SK-N-SH (cell line): ENCODE measurements at regions not wholly inside any gene's neighbourhood (a gene's known extent, or its start where the extent isn't known, plus 50 kb on each side); places are given as distances from the start of the nearest gene placed in this dataset.

ENCODE experiments used
- CTCF ChIA-PET: fragments of 300-600, 350-600 bp; formaldehyde crosslinking; extraction: SDS; loops from one replicate; lab custom pipeline; 2021; lab: Yijun Ruan, JAX
- POLR2A ChIA-PET: fragments of 350-600 bp; sonication (Branson Sonifier 250); formaldehyde crosslinking; extraction: SDS; loops from one replicate; lab custom pipeline; 2020; ENCODE audit warnings: antibody characterized with exemption, inconsistent platforms; lab: Yijun Ruan, JAX
- DNase-seq: peaks from one replicate; pipeline ENCODE4 v3.0.0; 2012
- H2AFZ ChIP-seq: fragments of 200-600 bp; sonication (generic); 2 replicates; pipeline ENCODE4 v1.8.1; 2016; ENCODE audit warnings: antibody characterized with exemption, mild to moderate bottlenecking, low read depth
- H3F3A ChIP-seq: fragments of 200-600 bp; sonication (generic); replicated peaks from 2 replicates; pipeline ENCODE3; 2016; ENCODE audit warnings: antibody characterized with exemption, mild to moderate bottlenecking; ENCODE audit not compliant: insufficient read depth
- H3K27ac ChIP-seq, 2 experiments: fragments of 200-500 bp in 1 of 2; fragments of 200-600 bp in 1 of 2; sonication (Bioruptor generic) in 1 of 2; sonication (generic), shearing (Covaris generic) in 1 of 2; 2 replicates each; pipeline versions ENCODE4 v1.5.1 to v1.6.1; 2014 to 2016; ENCODE audit warnings: low read depth in 2 of 2, inconsistent platforms in 1 of 2, low read length in 1 of 2, mild to moderate bottlenecking in 1 of 2, mixed read lengths in 1 of 2
- H3K27me3 ChIP-seq: fragments of 200-600 bp; sonication (generic), shearing (Covaris generic); 2 replicates; pipeline ENCODE4 v1.6.1; 2016; ENCODE audit warnings: mixed run types; ENCODE audit not compliant: insufficient read depth
- H3K36me3 ChIP-seq, 2 experiments: fragments of 200-500 bp in 1 of 2; fragments of 200-600 bp in 1 of 2; sonication (Bioruptor generic) in 1 of 2; sonication (generic) in 1 of 2; replicated peaks in 1 of 2; 2 replicates each; pipeline versions ENCODE3 to v1.5.1; 2014 to 2016; ENCODE audit warnings: low read length in 1 of 2, mild to moderate bottlenecking in 1 of 2; ENCODE audit not compliant: insufficient read depth in 2 of 2, control insufficient read depth in 1 of 2
- H3K4me1 ChIP-seq, 2 experiments: fragments of 200-500 bp in 1 of 2; fragments of 200-600 bp in 1 of 2; sonication (Bioruptor generic) in 1 of 2; sonication (generic), shearing (Covaris generic) in 1 of 2; 2 replicates each; pipeline versions ENCODE4 v1.5.1 to v1.6.1; 2014 to 2016; ENCODE audit warnings: low read depth in 1 of 2, low read length in 1 of 2, mixed run types in 1 of 2; ENCODE audit not compliant: insufficient read depth in 2 of 2, control insufficient read depth in 1 of 2
- H3K4me2 ChIP-seq: fragments of 200-600 bp; sonication (generic), shearing (Covaris generic); 2 replicates; pipeline ENCODE4 v1.6.1; 2017; ENCODE audit warnings: mixed run types
- H3K4me3 ChIP-seq, 2 experiments: fragments of 200-500 bp in 1 of 2; fragments of 200-600 bp in 1 of 2; sonication (Bioruptor generic) in 1 of 2; sonication (generic), shearing (Covaris generic) in 1 of 2; 2 replicates each; pipeline versions ENCODE4 v1.5.1 to v1.8.1; 2014 to 2016; ENCODE audit warnings: low read depth in 2 of 2, inconsistent platforms in 1 of 2, low read length in 1 of 2, mild to moderate bottlenecking in 1 of 2, mixed read lengths in 1 of 2, moderate library complexity in 1 of 2
- H3K79me2 ChIP-seq: fragments of 200-600 bp; sonication (generic); 2 replicates; pipeline ENCODE4 v1.8.1; 2017; ENCODE audit warnings: mild to moderate bottlenecking; ENCODE audit not compliant: insufficient read depth
- H3K9ac ChIP-seq: fragments of 200-600 bp; sonication (generic); 2 replicates; pipeline ENCODE4 v1.6.1; 2017; ENCODE audit warnings: mixed run types
- H3K9me2 ChIP-seq: fragments of 200-600 bp; sonication (generic); 2 replicates; pipeline ENCODE4 v1.6.1; 2017; ENCODE audit warnings: mixed run types
- H3K9me3 ChIP-seq: fragments of 200-600 bp; sonication (generic); 2 replicates; pipeline ENCODE4 v1.6.1; 2017; ENCODE audit warnings: mixed run types, mild to moderate bottlenecking, moderate library complexity
- H4K20me1 ChIP-seq: fragments of 200-600 bp; sonication (generic); 2 replicates; pipeline ENCODE4 v1.6.1; 2017; ENCODE audit warnings: mild to moderate bottlenecking, mixed run types; ENCODE audit not compliant: insufficient read depth
- ELF1 ChIP-seq: IDR thresholded peaks from 2 replicates; pipeline ENCODE4 v1.4.0; 2012
- EP300 ChIP-seq, 2 experiments: IDR thresholded peaks; 2 replicates each; pipeline versions ENCODE4 v1.4.0 to v1.6.1; 2012; ENCODE audit warnings: borderline replicate concordance in 1 of 2, low read depth in 1 of 2, low read length in 1 of 2
- EZH2phosphoT487 ChIP-seq: fragments of 200-600 bp; sonication (generic); IDR thresholded peaks from 2 replicates; pipeline ENCODE4 v1.6.1; 2017; ENCODE audit warnings: low read depth, mixed run types, mild to moderate bottlenecking, antibody characterized with exemption, moderate library complexity, borderline replicate concordance
- FOSL2 ChIP-seq: IDR thresholded peaks from 2 replicates; pipeline ENCODE4 v1.4.0; 2012; ENCODE audit warnings: low read depth, mild to moderate bottlenecking, moderate library complexity, borderline replicate concordance
- FOXJ3 ChIP-seq: sonication (generic); formaldehyde crosslinking; IDR thresholded peaks from 2 replicates; pipeline ENCODE4 v1.5.1; 2020; ENCODE audit warnings: mild to moderate bottlenecking, missing genetic modification reagents
- FOXM1 ChIP-seq: IDR thresholded peaks from 2 replicates; pipeline ENCODE4 v1.4.0; 2012; ENCODE audit warnings: low read depth, mild to moderate bottlenecking
- GABPA ChIP-seq: IDR thresholded peaks from 2 replicates; pipeline ENCODE4 v1.4.0; 2012; ENCODE audit warnings: low read depth, mild to moderate bottlenecking
- GATA2 ChIP-seq: sonication (generic); formaldehyde crosslinking; IDR thresholded peaks from 2 replicates; pipeline ENCODE4 v1.5.0; 2020; ENCODE audit warnings: mild to moderate bottlenecking, missing genetic modification reagents
- JUND ChIP-seq: IDR thresholded peaks from 2 replicates; pipeline ENCODE4 v1.4.0; 2012
- MXI1 ChIP-seq: IDR thresholded peaks from 2 replicates; pipeline ENCODE4 v1.6.1; 2012; ENCODE audit warnings: mild to moderate bottlenecking, low read depth, low read length, improper control_type of control experiment
- NRF1 ChIP-seq: IDR thresholded peaks from 2 replicates; pipeline ENCODE4 v1.6.1; 2012; ENCODE audit warnings: low read depth, mild to moderate bottlenecking, low read length
- PBX3 ChIP-seq: IDR thresholded peaks from 2 replicates; pipeline ENCODE4; 2012
- POLR2AphosphoS5 ChIP-seq: IDR thresholded peaks from 2 replicates; pipeline ENCODE4 v1.6.1; 2012; ENCODE audit warnings: low read depth, low read length
- RCOR1 ChIP-seq: fragments of 150-350 bp; IDR thresholded peaks from 2 replicates; pipeline ENCODE4 v1.6.1; 2017; ENCODE audit warnings: antibody characterized with exemption, low read length
- RXRA ChIP-seq: IDR thresholded peaks from 2 replicates; pipeline ENCODE4 v1.4.0; 2012; ENCODE audit warnings: low read depth, mild to moderate bottlenecking, borderline replicate concordance
- SIN3A ChIP-seq: IDR thresholded peaks from 2 replicates; pipeline ENCODE4 v1.6.1; 2012; ENCODE audit warnings: low read depth, mild to moderate bottlenecking, low read length, moderate library complexity, borderline replicate concordance
- SMC3 ChIP-seq: IDR thresholded peaks from 2 replicates; pipeline ENCODE4 v1.6.1; 2012; ENCODE audit warnings: low read depth, low read length, improper control_type of control experiment
- TAF1 ChIP-seq: IDR thresholded peaks from 2 replicates; pipeline ENCODE4 v1.6.1; 2012; ENCODE audit warnings: low read depth, mild to moderate bottlenecking, low read length, moderate library complexity, borderline replicate concordance
- WGBS: methylation state at CpG from one replicate; pipeline ENCODE4 v1.1.6; 2017; ENCODE audit warnings: low lambda C conversion rate; 5-methylcytosine and 5-hydroxymethylcytosine counted together
- TF ChIP-seq, protein P1 (sequence below): IDR thresholded peaks from 2 replicates; pipeline ENCODE4 v1.4.0; 2012; ENCODE audit warnings: low read depth, borderline replicate concordance
- TF ChIP-seq, protein P2 (sequence below): IDR thresholded peaks from 2 replicates; pipeline ENCODE4 v1.6.1; 2012; ENCODE audit warnings: mild to moderate bottlenecking, low read depth, low read length, moderate library complexity

DNA sequence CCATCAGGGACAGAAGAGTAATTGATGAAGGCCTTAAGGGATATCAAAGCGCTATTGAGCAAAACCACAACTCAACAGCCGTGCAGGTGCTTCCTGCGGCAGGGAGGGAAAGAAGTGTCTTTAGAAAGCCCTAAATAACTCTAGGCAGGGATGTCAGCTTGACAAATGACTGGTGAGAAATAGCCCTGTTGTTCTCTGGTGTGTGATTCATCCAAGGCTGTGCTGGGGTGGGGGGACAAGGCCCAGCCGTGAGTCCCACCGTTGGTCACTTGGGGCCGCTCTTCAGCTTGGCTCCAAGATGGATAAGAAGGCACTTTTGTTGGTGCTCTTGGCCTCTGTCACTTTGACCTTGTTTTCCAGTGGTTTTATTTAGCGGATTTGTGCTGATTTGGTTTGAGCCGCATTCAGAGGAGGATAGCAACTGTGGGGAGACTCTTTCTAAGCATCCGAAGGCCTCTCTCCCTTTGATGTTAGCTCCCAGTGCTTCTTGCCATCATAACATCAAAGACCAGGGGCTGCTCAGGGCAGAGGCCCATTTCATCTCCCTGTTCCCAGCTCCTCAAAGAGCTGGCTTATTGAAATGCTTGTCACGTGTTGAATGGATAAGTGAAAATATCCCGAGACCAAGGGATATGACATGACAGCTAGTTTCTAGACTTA is 130.3 kb upstream of the SERP2 start (continued):
- TF ChIP-seq EZH2phosphoT487 (no peak), EP300 (IDR thresholded peaks at IDR 0.05; ENCODE audit: borderline replicate concordance in 1 of 2, low read depth in 1 of 2, low read length in 1 of 2) (peak; percentile 55 to 70; a peak in 2 of 4 replicates), PBX3 (peak; percentile 98), FOSL2 (peak; percentile 78; the same call in 1 of the 2 replicates), FOXJ3 (no peak), TAF1 (no peak), JUND (peak; percentile 85), FOXM1 (no peak), RXRA (no peak), MXI1 (no peak)

DNA sequence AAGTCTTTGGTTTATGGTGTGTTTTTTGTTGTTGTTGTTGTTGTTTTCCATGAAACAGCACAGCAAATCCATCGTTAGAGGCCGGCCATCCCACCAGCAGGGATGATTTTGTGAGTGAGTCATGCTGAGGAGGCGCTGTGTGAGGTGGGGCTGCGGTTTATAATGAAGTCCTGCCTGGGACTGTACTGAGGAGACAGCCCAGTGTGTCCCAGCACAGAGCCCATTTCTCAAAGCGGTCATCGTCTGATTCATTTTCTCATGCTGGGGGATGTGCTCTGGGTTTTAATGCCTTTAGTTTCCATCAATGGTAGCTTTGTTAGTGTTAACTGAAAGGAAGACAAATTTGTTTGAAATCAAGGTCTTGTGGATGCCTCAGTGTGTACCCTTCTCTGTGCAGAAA is 129.3 kb upstream of the SERP2 start:
- Histone ChIP-seq H3K27ac (no peak overlapping the region), H3F3A (no peaks in the 10 kb centered on the region), H3K36me3 (no peaks in the 10 kb centered on the region), H3K27me3 (no peaks in the 10 kb centered on the region), H2AFZ (no peak overlapping the region), H3K9me2 (no peaks in the 10 kb centered on the region), H3K4me2 (no peak overlapping the region), H3K9me3 (no peaks in the 10 kb centered on the region), H3K4me1 (peaks cover 4 to 5% of the 10 kb centered on the region in 2 experiments; a peak in 1 of 4 replicates), H3K9ac (no peak overlapping the region), H4K20me1 (no peaks in the 10 kb centered on the region), H3K4me3 (no peak overlapping the region), H3K79me2 (no peaks in the 10 kb centered on the region)
- TF ChIP-seq RCOR1 (no peak), ELF1 (no peak), FOXM1 (no peak), TAF1 (no peak), SIN3A (no peak), POLR2AphosphoS5 (no peak), EP300 (IDR thresholded peaks at IDR 0.05; ENCODE audit: borderline replicate concordance in 1 of 2, low read depth in 1 of 2, low read length in 1 of 2) (no peak), NRF1 (no peak), GATA2 (CRISPR knock-in tag) (no peak), MXI1 (no peak), SMC3 (no peak), GABPA (no peak), FOXJ3 (no peak)
- TF ChIP-seq, protein P1, sequence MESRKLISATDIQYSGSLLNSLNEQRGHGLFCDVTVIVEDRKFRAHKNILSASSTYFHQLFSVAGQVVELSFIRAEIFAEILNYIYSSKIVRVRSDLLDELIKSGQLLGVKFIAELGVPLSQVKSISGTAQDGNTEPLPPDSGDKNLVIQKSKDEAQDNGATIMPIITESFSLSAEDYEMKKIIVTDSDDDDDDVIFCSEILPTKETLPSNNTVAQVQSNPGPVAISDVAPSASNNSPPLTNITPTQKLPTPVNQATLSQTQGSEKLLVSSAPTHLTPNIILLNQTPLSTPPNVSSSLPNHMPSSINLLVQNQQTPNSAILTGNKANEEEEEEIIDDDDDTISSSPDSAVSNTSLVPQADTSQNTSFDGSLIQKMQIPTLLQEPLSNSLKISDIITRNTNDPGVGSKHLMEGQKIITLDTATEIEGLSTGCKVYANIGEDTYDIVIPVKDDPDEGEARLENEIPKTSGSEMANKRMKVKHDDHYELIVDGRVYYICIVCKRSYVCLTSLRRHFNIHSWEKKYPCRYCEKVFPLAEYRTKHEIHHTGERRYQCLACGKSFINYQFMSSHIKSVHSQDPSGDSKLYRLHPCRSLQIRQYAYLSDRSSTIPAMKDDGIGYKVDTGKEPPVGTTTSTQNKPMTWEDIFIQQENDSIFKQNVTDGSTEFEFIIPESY, result no peak
- TF ChIP-seq, protein P2, sequence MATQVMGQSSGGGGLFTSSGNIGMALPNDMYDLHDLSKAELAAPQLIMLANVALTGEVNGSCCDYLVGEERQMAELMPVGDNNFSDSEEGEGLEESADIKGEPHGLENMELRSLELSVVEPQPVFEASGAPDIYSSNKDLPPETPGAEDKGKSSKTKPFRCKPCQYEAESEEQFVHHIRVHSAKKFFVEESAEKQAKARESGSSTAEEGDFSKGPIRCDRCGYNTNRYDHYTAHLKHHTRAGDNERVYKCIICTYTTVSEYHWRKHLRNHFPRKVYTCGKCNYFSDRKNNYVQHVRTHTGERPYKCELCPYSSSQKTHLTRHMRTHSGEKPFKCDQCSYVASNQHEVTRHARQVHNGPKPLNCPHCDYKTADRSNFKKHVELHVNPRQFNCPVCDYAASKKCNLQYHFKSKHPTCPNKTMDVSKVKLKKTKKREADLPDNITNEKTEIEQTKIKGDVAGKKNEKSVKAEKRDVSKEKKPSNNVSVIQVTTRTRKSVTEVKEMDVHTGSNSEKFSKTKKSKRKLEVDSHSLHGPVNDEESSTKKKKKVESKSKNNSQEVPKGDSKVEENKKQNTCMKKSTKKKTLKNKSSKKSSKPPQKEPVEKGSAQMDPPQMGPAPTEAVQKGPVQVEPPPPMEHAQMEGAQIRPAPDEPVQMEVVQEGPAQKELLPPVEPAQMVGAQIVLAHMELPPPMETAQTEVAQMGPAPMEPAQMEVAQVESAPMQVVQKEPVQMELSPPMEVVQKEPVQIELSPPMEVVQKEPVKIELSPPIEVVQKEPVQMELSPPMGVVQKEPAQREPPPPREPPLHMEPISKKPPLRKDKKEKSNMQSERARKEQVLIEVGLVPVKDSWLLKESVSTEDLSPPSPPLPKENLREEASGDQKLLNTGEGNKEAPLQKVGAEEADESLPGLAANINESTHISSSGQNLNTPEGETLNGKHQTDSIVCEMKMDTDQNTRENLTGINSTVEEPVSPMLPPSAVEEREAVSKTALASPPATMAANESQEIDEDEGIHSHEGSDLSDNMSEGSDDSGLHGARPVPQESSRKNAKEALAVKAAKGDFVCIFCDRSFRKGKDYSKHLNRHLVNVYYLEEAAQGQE, result no peak
- ChIA-PET CTCF (interaction anchor here (0.9 to 1.6 kb wide), 2 partner anchors 30 to 339 kb away, joined by 3 read pairs; no protein-coding TSS in a partner anchor), POLR2A (no interaction called here)
- DNase-seq, result no peak
- 67% methylated on average over 6 of the region's 6 CpGs for WGBS
